ENCODE measurements at regions not wholly inside any gene's neighbourhood (a gene's known extent, or its start where the extent isn't known, plus 50 kb on each side); places are given as distances from the start of the nearest gene placed in this dataset.
"Not testable (repeated sequence)": the region's sequence is repeated elsewhere in the genome, so short reads cannot be mapped to it uniquely, and the experiment has no call there.

DNA sequence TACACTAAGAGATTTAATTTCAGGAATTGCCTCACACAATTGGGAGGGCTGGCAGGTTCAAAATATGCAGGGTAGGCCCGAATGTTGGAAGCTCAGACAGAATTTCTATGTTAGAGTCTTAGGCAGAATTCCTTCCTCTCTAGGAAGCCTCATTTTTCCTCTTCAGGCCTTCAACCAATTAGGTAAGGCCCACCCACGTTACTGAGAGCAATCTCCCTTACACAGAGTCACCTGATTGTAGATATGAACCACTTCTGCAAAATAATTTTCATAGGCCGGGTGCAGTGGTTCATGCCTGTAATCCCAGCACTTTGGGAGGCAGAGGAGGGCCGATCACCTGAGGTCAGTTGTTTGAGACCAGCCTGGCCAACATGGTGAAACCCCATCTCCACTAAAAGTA is 50.2 kb upstream of the HIVEP1 start:
- no peak for DNase-seq

DNA sequence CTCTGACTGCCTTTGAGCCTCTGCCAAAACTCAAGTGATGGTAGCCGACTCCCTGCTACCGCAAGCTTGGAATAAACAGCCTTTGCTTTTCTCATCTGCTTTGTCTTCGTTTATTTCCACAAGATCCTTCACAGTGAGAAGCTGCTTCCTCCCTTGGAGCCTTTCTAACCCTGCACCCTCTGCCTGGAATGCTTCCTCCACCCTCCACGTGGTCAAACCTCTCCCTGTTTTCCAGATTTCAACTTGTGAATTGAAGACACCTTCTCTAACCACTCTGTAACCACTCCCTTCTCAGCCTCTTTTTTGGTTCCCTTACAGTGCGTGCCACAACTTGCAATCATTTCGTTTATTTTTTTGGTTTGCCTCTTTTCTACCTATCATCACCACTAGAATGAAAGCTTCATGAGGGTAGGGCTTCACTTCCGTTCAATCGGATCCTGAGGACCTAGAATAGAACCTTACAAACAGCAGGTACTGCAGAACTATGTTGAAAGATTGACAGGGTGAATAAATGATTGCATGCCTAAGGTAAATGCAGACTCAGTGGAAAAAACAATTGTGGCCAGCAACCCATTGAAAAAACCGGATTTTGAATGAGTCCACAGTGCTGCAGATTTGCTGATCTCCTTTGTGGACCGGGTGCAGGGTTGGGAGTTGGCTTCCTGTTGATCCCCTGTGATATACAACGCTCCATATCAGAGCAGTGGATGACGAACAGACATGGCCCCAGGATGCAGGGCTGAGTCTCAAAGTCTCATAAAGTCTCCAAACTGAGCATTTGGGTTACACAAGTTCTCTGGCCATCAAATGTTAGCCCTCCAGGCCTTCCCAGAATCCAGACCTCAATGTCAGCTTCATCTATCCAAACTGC is 51.0 kb upstream of the HIVEP1 start:
- DNase-seq, result no peak

DNA sequence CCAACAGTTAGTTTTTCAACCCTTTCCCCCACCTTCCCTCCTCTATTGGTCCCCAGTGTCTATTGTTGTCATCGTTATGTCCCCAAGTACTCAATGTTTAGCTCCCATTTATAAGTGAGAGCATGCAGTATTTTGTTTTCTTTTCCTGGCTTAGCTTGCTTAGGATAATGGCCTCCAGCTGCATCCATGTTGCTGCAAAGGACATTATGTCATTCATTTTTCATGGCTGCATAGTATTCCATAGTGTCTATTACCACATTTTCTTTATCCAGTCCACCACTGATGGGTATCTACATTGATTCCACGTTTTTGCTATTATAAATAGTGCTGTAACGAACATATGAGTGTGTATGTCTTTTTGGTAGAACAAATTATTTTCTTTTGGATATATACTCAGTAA is 55.3 kb upstream of the HIVEP1 start:
- no peak for DNase-seq

DNA sequence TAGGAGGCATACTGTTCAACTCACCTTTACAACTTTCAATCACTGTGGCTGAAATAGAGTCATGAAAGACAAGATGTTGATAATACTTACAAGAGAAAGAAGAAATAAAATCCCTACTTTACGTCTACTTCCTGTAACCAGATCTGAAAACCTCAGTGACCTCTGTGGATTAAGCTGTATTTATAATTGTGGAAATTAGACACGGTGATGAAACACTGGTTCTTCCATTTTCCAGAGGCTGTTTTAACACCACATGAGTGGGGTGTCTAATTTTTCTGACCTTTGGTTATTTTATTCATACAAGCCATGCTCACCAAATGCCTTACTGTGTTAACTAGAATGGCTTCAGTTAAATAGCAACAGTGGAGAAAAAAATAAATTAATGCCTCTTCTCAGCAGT is 58.5 kb upstream of the HIVEP1 start:
- no peak for DNase-seq

DNA sequence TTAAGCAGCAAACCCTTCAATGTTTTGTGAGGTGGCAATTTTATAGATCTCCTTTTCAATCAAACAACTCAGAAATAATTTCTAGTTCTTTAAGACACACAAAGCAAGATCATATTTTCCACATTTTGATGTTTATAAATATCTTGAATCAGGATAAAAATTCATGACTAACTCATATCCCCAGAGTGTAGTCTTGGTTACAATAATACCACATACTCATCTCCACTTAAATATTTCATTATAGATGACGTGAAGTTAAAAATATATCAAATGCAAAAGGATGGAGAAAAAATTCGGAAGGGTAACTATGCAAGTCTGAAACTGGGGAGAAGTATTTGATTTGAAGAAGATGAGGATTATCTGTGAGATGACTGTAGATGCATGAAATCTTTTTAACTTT is 59.8 kb upstream of the HIVEP1 start:
- no peak for DNase-seq

DNA sequence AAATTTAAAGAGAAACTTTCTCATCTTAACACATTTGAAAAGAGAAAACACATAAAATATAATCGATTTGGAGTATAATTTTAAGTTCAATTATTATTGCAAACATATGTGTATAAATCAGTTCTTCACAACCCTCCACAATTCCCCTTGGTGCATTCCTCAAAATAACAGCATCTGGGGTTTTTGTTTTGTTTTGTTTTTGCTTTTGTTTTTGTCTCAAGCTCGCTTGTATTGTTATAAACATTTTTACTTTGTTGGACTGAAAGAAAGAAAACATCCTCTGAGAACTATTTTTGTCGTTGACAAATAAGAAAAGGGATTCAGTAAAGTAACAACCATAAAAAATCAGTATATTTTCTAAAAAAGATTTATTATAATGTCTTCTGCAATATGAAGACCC is 60.2 kb upstream of the HIVEP1 start:
- no peak for DNase-seq

DNA sequence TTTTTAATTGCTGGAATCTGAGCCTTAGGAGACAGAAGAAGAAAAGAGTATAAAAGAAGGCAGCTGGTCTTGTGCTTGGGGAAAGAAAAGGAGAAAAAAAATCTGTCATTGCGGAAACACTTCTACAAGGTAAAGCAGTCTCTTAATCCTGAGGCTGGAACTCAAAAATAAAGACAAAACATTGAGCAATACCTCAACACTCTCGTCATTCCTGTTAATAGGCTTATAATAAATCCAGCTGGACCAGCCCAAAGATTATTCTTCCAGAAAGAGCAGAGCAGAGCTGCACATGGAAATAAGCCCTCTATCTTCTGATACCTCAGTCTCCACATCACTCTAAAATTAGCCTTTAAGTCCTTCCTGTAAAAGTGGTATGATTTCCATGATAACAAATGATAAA is 62.0 kb upstream of the HIVEP1 start:
- no peak for DNase-seq

DNA sequence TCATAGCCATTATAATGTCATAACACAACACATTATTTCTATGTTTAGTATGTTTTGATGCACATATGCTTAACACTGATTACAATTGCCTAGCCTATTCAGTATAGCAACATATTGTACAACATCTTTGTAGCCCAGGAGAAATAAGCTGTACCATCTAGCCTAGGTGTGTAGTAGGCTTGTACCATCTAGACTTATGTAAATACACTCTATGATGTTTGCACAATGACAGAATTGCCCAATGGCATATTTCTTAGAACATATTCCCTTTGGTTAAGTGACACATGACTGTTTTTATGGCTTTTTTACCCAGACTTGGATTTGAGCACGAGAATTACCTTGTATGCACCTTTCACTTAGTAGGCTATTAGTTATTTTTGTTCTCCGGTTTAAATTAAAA is 64.5 kb upstream of the HIVEP1 start:
- DNase-seq, result no peak

DNA sequence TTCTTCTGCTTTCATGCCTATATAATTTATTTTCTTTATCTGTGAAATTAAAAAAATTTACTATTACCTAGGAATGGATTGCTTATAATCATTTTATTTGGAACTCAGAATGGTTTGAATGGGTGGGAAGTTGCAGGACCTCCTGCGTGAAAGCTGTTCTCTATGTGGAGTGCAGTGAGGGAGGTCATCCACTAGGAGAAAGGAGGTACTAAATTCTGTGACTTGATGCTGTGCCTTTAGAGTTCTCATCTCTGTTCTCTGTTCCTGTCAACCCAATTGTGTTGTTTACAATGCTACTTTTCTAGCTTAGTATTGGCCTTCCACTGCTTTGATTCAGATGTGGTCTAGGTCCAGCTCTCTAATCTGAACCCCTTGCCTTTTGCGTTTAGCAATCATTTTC is 65.0 kb upstream of the HIVEP1 start:
- no peak for DNase-seq

DNA sequence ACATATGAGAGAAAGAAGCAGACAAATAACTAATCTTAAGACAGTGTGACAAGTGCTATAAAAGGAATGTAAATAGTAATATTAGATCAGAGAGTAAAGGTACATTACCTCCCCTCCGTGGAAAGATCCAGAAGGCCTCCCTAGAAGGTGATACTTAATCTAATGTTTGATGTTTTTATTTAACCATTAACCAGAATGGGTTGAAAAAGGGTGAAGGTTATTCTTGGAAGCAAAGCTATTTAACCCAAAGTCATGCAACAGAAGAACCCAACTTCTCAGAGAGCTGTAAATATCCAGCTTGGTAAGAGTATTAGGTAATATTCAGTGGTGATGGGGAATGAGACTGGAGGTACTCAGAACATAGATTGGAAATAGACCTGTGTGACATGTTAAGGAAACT is 68.0 kb upstream of the HIVEP1 start:
- no peak for DNase-seq

DNA sequence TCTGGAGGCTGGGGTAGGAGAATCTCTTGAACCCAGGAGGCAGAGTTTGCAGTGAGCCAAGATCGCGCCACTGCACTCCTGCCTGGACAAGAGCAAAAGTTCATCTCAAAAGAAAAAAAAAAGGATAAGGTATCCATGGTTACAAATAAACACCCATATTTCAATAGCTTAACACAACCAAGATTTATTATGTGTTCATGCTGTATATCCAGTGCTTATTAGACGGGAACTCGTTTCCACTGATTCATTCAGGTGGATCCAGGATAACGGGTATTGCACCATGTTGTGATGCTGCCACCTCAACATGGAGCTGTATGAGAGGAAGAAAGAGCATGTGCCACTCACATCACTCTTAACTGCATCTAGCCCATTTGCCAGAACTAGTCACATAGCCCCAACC is 69.1 kb upstream of the HIVEP1 start:
- DNase-seq, result no peak

DNA sequence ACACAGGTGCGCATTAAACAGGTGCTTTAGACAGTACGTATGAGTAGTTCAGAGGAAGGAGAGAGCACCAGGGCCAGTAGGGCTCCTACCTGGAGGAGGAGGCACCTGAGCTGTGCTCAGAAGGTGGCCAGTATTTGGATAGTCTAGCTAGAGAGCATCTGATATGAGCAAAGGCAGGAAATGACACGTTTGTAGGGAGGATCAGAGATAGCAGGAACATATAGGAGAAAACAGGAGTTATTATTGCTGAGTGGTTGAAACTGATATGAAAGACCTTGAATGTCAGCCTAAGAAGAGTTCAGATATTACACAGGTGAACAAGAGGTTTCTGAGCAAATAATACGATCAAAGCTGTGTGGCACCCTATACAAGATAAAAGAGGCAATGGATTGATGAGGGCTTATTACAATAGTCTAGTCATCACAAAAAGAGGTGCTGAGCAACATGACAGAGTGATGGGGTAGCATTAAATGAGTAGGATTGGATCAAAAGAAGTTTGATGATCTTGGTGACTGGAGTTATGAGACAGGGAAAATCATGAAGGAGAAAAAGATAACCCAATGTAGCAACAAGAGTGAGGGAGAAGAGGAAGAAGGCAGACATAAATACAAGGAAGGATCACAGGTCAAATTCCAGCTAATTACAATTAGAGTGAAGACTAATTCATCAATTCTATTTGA is 69.8 kb upstream of the HIVEP1 start:
- DNase-seq, result no peak

DNA sequence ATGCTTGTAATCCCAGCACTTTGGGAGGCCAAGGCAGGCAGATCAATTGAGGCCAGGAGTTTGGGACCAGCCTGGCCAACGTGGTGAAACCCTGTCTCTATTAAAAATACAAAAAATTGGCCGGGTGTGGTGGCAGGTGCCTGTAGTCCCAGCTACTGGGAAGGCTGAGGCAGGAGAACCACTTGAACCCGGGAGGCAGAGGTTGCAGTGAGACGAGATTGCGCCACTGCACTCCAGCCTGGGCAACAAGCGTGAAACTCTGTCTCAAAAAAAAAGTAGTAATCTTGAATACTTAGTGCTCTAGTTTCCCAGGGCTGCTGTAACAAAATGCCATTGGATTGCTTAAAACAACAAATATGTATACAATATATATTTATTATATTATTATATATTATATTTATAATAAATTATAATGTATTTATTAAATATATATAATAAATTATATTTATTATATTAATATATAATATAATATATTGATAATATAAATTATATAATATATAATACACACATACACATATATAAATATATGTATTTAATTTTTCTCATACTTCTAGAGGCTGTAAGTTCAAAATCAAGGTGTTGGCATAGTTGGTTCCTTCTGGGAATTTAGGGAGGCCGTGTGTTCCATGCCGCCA is 71.5 kb upstream of the HIVEP1 start:
- not testable (repeated sequence) for DNase-seq

DNA sequence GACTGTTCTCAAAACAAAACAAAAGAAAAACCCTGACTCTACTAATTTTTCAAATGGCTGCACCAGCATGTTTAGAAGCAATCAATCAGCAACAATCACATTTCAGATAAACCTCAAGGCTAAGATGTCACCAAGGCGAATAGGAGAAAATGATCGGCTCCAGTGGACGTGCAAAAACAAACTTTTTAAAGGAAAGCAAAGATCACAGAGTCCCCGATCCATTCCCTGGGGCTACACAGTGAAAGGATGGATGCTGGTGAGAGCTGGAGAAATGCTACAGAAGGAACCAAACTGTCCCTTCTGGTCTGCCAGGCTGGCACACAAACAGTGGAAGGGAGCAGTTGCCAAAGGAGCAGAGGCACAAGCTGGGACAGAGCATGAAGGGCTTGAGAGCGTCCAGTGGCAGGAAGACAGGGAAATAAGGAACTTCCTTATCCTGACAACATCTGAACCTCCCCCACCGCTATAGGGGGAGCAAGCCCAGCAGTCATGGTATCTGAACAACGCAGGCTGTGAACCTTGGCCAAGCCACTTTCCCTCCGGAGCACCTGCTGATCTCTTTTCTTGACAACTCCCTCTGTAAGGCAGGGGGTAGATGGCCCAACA is 73.7 kb upstream of the HIVEP1 start:
- DNase-seq, result peak; percentile 16

DNA sequence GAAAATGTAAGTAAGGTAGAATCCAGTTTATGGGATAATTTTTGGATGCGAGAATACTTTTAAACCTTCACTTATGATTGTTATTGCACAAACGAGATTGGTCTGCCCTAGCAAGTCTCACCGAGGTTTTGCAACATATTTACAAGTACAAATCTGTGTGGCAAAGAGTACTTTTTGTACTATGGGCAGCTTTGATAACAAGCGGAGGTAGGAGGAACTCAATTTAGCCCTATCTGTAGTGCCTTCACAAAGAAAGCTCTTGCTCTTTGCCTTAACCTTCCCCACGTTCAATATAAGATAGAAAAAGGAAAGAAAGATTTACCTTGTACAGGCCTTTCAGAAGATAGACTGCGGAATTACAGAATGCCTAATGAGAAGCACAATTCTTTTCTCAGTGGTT is 77.5 kb upstream of the HIVEP1 start:
- no peak for DNase-seq

DNA sequence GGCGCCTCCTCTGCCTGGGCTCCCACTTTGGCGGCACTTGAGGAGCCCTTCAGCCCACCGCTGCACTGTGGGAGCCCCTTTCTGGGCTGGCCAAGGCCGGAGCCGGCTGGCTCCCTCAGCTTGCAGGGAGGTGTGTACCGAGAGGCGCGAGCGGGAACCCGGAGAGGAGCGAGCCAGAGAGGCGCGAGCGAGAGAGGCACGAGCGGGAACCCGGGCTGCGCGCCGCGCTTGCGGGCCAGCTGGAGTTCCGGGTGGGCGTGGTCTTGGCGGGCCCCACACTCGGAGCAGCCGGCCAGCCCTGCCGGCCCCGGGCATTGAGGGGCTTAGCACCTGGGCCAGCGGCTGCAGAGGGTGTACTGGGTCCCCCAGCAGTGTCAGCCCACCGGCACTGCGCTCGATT is 79.2 kb upstream of the HIVEP1 start:
- not testable (repeated sequence) for DNase-seq

DNA sequence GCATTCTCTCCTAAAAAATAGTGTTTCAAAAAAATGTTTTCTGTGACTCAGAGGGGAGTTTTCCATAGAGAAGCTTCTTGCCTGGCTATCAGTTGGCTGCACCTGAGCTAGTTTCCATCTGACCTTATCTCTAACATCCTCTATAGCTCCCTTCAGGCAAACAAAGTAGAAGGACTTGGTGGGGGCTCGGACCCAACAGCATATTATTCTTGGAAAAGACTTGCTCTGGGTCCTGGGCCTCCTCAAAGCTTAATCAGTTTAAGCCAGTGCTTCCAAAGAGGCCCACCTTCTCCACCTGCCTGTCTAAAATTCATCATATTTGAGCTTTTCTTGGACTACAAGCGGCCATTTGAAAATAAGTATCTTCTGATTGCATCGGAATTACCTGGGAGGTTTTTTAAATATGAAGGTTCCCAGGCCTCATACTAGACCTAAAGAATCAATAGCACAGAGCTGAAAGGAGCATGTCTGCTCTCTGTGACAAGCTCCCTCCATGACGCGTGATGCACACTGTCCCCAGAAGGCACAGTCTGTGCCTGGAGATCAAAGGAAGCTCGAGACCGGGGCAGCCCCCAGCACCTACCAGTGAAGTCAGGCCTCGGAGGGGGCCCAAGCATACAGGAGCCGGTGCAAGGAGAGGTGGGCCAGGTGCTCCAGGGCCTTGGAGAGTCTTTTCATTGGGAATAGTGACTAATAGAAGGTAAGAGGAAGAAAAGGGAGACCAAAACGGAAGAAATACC is 80.6 kb upstream of the HIVEP1 start:
- DNase-seq, result no peak

DNA sequence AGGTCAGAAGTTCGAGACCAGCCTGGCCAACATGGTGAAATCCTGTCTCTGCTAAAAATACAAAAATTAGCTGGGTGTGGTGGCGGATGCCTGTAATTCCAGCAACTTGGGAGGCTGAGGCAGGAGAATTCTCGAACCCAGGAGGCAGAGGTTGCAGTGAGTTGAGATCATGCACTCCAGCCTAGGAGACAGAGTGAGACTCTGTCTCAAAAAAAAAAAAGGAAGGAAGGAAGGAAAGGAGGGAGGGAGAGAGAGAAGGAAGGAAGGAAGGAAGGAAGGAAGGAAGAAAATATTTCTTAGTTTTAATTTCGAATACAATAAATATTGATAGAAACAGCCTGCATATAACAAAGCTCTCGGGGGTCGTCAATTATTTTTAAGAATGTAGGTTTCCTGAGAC is 81.3 kb upstream of the HIVEP1 start:
- not testable (repeated sequence) for DNase-seq

DNA sequence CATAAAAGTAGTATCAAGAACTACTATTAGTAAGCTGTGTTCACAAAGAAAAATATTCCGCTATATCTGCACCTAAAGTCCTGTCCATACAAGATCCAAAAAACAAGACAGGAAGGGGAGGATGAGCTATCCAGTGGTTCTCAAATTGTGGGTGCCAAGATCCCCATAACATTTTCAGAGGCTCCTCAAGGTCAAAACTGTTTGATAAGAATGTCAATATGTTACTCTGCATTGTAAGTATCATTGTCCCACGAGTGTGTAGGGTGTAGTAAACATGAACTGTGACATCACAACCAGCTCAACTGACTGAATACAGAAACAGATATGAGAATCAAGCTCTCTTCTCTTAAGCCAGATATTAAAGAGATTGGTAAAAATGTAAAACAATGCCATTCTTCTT is 81.9 kb upstream of the HIVEP1 start:
- DNase-seq, result no peak

DNA sequence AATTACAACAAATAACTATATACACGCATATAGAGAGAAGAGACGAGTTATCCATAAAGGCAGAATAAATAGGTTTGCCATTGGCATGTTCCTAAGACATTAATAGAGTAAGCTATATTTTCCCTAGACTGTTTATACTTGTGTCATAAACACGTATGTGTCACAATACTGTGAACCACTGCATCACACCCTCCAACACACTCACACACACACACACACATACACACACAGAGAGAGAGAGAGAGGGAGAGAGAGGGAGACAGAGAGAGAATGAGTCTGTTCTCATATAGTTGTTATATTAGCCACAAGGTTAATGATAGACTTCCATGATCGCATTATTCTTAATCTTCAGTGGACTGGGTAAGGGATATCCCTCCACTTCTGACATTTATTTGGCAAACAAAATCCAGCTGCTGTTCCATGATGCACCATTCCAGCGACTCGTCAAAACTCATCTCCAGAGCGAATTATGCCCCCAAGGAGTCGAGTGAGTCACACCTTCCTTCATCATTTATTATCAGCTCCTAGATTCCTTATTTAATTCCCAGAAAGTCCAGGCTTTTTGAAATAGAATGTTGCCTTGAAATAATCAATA is 82.8 kb upstream of the HIVEP1 start:
- DNase-seq, result no peak

DNA sequence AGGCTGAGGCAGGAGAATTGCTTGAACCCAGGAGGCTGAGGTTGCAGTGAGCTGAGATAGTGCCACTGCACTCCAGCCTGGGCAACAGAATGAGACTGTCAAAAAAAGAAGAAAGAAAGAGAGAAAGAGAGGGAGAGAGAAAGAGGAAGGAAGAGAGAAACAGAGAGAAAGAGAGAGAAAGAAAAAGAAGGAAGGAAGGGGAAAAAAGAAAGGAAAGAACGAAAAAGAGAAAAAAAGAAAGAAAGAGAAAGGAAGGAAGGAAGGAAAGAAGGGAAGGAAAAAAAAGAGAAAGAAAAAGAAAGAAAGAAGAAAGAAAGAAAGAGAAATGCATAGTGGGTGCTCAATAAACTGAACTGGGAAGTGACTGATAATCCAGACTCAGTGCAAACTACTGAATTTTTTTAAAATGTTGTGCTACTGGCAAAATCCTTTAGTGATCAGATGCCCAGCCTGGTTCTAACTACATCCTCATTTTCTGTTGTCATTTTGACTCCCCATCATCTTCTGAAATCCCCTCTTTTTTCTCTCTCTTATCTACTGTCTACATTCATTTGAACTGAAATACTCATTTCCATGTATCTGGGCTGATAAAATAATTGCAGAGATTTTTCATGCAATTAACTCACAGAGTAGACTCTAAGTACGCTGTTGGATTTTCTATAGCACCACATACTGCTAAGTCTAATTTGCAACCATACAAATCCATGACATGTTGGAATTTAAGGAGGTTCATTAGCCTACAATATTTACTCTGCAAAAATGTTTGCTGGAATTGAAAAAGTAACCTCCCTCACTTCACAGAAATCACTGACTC is 85.3 kb upstream of the HIVEP1 start:
- no peak for DNase-seq

DNA sequence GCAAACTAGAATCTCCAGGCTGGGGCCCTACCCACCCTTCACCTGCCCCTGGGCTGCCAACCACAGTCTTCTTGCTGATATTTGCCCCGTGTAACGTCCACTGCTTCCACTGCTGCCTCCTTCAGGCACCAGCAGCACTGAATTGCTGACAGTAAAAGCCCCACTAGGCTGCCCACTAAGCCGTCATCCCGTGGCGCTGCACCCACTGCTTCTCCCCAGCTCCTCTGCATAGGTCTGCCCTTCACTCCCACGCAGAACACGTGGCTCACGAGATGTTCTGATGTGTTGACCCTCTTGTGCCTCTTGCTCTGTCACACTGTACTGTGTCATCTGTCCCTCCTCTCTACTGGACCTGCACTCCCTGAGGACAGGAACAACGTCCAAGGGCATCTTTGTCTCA is 86.3 kb upstream of the HIVEP1 start:
- no peak for DNase-seq
